ENCODE measurements at regions not wholly inside any gene's neighbourhood (a gene's known extent, or its start where the extent isn't known, plus 50 kb on each side); places are given as distances from the start of the nearest gene placed in this dataset.

DNA sequence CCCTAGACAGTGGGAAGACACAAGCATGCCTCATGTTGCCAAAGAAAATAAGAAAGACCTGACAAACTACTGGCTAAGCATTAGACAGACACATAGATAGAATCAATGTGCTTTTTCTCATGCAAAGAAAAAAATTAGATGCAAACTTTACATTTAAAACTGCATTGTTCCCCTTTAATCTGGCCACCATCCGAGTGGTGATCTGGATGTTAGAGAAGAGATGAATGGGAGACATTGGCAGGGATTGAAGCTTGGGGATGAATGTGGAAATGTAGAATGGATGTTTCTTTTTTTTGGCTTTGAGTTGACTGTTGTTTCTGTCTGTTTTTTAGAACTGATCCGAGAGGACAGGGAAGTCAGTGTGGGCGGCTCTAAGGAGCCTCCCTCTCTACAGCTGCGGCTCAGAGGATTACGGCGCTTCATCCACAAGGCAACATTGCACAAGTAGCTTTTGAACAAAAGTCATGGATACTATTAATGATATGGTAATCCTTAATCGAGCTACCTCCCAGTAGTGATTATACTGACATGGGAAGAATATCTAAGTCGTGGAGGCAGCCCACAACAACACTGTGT lies 53.0 kb downstream of the HELT start:
- Histone ChIP-seq H3K36me3 (no peaks in the 10 kb centered on the region), H3K27ac (no peak overlapping the region), H3K27me3 (peaks cover 0 to 7% of the 10 kb centered on the region in 2 donors), H3K4me3 (no peak overlapping the region), H3K4me1 (peaks cover 0 to 15% (median 0%) of the 10 kb centered on the region in 4 donors), H3K9me3 (no peaks in the 10 kb centered on the region)
- DNase-seq, result no peak
- TF ChIP-seq, protein P1, sequence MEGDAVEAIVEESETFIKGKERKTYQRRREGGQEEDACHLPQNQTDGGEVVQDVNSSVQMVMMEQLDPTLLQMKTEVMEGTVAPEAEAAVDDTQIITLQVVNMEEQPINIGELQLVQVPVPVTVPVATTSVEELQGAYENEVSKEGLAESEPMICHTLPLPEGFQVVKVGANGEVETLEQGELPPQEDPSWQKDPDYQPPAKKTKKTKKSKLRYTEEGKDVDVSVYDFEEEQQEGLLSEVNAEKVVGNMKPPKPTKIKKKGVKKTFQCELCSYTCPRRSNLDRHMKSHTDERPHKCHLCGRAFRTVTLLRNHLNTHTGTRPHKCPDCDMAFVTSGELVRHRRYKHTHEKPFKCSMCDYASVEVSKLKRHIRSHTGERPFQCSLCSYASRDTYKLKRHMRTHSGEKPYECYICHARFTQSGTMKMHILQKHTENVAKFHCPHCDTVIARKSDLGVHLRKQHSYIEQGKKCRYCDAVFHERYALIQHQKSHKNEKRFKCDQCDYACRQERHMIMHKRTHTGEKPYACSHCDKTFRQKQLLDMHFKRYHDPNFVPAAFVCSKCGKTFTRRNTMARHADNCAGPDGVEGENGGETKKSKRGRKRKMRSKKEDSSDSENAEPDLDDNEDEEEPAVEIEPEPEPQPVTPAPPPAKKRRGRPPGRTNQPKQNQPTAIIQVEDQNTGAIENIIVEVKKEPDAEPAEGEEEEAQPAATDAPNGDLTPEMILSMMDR (IDR thresholded peaks at IDR 0.05), result no peak
- intact Hi-C loops (cut with DNase I; ENCODE audit: low total_unique reads), result no loop called here

DNA sequence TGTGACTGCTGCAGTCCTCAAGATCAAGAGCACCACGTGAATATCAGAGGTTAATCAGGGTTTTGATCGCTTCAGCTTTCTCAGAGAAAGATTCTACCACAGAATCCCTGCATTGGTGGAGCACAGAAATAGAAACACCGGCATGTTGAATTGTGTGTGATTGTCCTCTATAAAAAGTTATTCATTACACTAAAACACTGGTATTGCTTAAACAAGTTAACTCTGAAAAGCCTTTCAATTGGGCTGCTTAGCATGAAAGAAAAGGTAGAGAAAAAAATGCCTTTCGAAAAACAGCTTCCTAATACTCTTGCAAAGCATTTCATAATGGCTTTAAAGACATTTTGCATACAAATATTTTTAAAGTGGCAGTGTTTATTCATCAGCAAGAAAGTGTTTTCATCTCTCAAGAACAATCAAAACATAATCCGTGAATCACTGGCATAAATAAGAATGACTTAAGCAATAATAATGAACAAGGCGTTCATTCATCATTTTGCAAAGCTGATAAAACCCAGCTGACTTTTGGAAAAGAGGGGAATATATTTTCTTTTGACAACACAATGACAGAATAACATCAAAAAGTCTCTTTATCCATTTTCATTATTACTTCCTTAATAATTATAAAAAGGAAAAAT lies 61.1 kb downstream of the HELT start:
- H3K4me1 ChIP-seq, result no peaks in the 10 kb centered on the region

DNA sequence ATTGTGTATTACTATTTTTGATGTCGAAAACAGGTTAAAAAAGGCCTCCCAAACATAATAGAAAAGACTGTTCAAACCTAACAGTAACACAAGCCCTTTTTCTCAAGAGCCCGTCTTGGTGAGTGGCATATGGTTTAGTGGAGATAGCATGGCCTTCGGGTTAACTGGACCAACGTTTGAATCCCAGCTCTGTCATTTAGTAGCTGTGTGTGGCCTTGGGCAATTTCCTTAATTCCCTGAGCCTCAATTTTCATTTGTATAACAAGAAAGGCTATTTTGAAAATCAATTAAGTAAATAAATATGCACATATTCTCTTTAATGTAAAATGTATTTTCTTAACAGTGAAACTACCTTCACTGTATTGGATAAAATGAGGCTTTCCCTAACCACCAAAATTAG lies 62.3 kb downstream of the HELT start:
- Histone ChIP-seq H3K9me3 (no peaks in the 10 kb centered on the region), H3K36me3 (no peaks in the 10 kb centered on the region), H3K4me3 (no peak overlapping the region), H3K27me3 (no peaks in the 10 kb centered on the region), H3K4me1 (no peaks in the 10 kb centered on the region), H3K27ac (no peak overlapping the region)
- TF ChIP-seq, protein P1 (IDR thresholded peaks at IDR 0.05), result no peak
- intact Hi-C loops (cut with DNase I; ENCODE audit: low total_unique reads), result no loop called here
- DNase-seq, result no peak

More for the DNA sequence above, 61.1 kb downstream of the HELT start:
- Histone ChIP-seq H3K27me3 (peaks cover 0 to 7% of the 10 kb centered on the region in 2 donors), H3K36me3 (no peaks in the 10 kb centered on the region), H3K4me3 (no peak overlapping the region), H3K9me3 (no peaks in the 10 kb centered on the region), H3K27ac (no peak overlapping the region)
- no peak for DNase-seq
- intact Hi-C loops (cut with DNase I; ENCODE audit: low total_unique reads), result no loop called here
- TF ChIP-seq, protein P1 (IDR thresholded peaks at IDR 0.05), result no peak

DNA sequence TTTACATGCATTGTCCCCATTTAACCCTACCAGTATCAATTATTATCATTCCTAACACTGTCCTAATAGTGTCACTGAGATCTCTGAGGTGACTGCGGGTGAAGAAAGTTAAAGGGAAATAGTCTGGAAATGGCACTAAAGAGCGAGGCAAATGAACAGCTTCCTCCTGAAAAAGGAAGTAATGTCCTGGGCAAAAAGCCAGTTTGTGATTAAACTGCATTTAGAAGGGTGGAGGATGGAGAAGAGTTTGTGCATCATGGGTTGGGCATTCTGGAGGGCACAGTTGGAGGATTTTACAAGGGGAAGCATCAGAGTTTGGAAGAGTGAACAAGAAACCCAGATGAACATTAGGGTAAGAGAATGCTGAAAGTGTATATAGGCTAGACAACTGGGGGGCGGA lies 60.5 kb upstream of the SLC25A4 start:
- TF ChIP-seq, protein P1 (IDR thresholded peaks at IDR 0.05), result no peak
- Histone ChIP-seq H3K27me3 (no peaks in the 10 kb centered on the region), H3K4me3 (no peak overlapping the region), H3K36me3 (no peaks in the 10 kb centered on the region), H3K9me3 (no peaks in the 10 kb centered on the region), H3K4me1 (no peaks in the 10 kb centered on the region), H3K27ac (no peak overlapping the region)
- no peak for DNase-seq
- intact Hi-C loops (cut with DNase I; ENCODE audit: low total_unique reads), result no loop called here

DNA sequence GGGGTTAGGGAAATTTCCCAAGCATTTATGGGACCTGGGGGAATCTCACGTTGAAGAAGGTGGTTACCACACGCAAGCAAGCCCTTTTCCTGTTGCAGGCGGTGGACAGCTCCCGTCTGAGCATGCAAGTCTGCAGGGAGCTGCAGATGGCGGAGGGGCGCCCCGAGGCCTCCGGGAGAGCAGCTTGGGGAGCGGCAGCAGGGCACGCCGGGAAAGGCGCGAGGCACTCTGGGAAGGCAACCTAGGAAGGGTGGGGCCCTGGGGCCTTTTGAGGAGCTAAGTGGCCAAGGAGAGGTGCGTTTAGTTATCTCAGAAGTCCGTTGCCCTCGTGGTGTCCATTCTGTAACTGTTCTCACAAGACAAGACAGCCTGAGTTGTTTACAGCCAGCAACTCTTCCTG lies 57.0 kb upstream of the SLC25A4 start:
- TF ChIP-seq, protein P1 (IDR thresholded peaks at IDR 0.05), result no peak
- H3K36me3 ChIP-seq, result no peaks in the 10 kb centered on the region
- H3K4me3 ChIP-seq, result no peak overlapping the region
- no peaks in the 10 kb centered on the region for H3K9me3 ChIP-seq
- DNase-seq, result no peak
- H3K27ac ChIP-seq, result no peak overlapping the region
- intact Hi-C loops (cut with DNase I; ENCODE audit: low total_unique reads), result no loop called here
- H3K4me1 ChIP-seq, result no peaks in the 10 kb centered on the region
- H3K27me3 ChIP-seq, result no peaks in the 10 kb centered on the region

Measured in tibial artery (tissue), 4 donors.